Bronchial epithelial cell (primary cell): ENCODE measurements at regions not wholly inside any gene's neighbourhood (a gene's known extent, or its start where the extent isn't known, plus 50 kb on each side); places are given as distances from the start of the nearest gene placed in this dataset.
A peak's percentile ranks its signal among the peaks of the same experiment; 100 is the strongest.

ENCODE experiments used
- DNase-seq: peaks from one replicate; pipeline ENCODE4 v3.0.0-alpha.2; 2010; ENCODE audit warnings: low read depth
- FAIRE-seq: peaks from 2 replicates; lab custom pipeline; 2011; peaks lifted over from hg19 to GRCh38; lab: Jason Lieb, UNC
- H3K27me3 ChIP-seq: 2 replicates; pipeline ENCODE4 v1.5.1; 2011; ENCODE audit warnings: low read length; ENCODE audit not compliant: control insufficient read depth, insufficient read depth
- H3K36me3 ChIP-seq: 2 replicates; pipeline ENCODE4 v1.5.1; 2011; ENCODE audit warnings: low read length; ENCODE audit not compliant: control insufficient read depth, insufficient read depth
- H3K4me3 ChIP-seq: 2 replicates; pipeline ENCODE4 v1.5.1; 2011; ENCODE audit warnings: mild to moderate bottlenecking, low read depth, low read length, control low read depth
- TF ChIP-seq, protein P1 (sequence below): IDR thresholded peaks from 2 replicates; pipeline ENCODE4 v1.5.1; 2011; ENCODE audit warnings: mild to moderate bottlenecking, moderate library complexity, low read length, control low read depth, inconsistent platforms; ENCODE audit not compliant: insufficient read depth, severe bottlenecking

DNA sequence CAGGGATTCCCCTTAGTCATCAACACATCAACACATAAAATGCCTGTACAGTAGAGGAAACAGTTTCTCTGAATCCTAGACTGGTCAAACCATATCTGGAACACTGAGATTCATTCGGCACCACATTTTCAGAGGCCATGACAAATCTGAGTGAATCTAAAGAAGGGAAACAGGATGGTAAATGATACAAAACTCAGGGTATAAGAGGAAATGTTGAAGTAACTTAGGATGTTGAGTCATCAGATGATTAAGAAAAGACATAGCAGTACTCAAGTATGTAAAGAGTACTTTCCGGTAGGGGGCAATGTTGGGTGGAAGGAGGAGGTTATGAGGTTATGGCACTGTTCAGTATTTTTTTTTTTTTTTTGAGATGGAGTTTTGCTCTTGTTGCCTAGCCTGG lies 358.5 kb upstream of the PMFBP1 start:
- no peaks in the 10 kb centered on the region for H3K36me3 ChIP-seq
- TF ChIP-seq, protein P1, sequence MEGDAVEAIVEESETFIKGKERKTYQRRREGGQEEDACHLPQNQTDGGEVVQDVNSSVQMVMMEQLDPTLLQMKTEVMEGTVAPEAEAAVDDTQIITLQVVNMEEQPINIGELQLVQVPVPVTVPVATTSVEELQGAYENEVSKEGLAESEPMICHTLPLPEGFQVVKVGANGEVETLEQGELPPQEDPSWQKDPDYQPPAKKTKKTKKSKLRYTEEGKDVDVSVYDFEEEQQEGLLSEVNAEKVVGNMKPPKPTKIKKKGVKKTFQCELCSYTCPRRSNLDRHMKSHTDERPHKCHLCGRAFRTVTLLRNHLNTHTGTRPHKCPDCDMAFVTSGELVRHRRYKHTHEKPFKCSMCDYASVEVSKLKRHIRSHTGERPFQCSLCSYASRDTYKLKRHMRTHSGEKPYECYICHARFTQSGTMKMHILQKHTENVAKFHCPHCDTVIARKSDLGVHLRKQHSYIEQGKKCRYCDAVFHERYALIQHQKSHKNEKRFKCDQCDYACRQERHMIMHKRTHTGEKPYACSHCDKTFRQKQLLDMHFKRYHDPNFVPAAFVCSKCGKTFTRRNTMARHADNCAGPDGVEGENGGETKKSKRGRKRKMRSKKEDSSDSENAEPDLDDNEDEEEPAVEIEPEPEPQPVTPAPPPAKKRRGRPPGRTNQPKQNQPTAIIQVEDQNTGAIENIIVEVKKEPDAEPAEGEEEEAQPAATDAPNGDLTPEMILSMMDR = peak; percentile 35
- H3K27me3 ChIP-seq = no peaks in the 10 kb centered on the region
- DNase-seq = peak; percentile 85
- no peak overlapping the region for H3K4me3 ChIP-seq
- no peak for FAIRE-seq

DNA sequence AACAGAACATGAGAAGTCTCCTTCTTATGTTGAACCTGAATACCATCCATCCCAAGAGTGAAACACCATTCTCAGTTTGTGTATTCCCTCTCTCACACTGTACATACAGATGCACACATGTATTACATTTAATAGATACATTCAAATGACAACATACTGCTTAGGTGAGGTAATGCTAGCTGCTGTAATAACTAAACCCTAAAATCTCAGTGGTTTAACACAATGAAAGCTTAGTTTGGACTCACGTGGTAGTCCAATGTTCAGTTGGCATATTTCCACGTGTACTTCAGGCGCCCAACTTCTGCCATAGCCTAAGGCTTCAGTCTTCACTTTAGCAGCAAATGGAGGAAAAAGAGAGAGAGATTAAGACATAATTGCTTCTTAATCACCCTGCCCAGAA lies 351.1 kb upstream of the PMFBP1 start:
- Histone ChIP-seq H3K36me3 (no peaks in the 10 kb centered on the region), H3K4me3 (no peak overlapping the region), H3K27me3 (no peaks in the 10 kb centered on the region)
- FAIRE-seq (no peak), DNase-seq (no peak)
- TF ChIP-seq, protein P1 = no peak

DNA sequence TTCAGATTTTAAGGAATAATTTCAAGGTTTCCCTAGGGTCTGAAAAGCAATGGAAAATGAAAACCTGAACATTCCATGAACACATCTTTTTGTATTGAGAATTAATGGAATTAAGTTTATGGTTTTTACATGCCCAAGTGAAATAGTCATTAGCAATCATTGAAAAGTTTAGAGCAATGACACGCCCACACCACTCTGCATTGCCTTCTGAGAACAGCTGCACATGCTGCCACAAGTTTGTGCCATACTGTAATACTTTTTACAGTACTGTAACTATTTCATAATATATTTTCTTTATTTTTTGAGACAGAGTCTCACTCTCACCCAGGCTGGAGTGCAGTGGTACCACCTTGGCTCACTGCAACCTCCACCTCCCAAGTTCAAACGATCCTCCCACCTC lies 345.2 kb upstream of the PMFBP1 start:
- no peak for FAIRE-seq

DNA sequence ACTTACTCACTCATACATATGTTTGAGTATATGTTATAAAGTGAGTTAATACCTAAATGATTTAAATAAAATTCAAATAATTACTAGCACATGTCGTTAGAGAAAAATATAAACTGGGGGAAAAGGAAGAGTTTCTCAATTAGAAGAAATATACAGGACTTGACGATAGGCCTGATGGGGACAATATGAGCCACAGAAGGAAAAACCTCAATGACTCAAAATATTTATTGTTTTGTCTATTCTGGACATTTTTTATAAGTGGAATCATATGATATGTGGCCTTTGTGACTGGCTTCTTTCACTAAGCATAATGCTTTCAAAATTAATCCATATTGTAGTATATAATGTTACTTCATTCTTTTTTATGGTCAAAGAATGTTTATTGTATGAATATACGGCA lies 339.2 kb upstream of the PMFBP1 start:
- Histone ChIP-seq H3K27me3 (no peaks in the 10 kb centered on the region), H3K36me3 (no peaks in the 10 kb centered on the region), H3K4me3 (no peak overlapping the region)
- FAIRE-seq (no peak), DNase-seq (no peak)
- TF ChIP-seq, protein P1 = no peak

More for the DNA sequence above, 345.2 kb upstream of the PMFBP1 start:
- Histone ChIP-seq H3K4me3 (no peak overlapping the region), H3K27me3 (no peaks in the 10 kb centered on the region), H3K36me3 (no peaks in the 10 kb centered on the region)
- DNase-seq = peak; percentile 69
- TF ChIP-seq, protein P1 = no peak

DNA sequence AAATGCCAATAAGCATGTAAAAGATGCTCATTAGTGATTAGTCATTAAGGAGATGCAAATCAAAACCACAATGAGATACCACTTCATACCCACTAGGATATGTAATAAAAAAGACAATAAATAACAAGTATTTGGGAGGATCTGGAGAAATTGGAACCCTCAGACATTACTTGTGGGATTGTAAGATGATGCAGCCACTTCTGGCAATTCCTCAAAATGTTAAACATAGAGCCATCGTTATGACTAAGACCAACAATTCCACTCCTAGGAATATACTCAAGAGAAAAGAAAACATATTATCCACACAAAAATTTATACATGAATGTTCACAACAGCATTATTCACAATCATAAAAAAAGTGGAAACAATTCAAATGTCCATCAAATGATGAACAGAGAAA lies 336.2 kb upstream of the PMFBP1 start:
- FAIRE-seq = no peak
- Histone ChIP-seq H3K36me3 (no peaks in the 10 kb centered on the region), H3K4me3 (no peak overlapping the region), H3K27me3 (no peaks in the 10 kb centered on the region)
- TF ChIP-seq, protein P1 = no peak
- DNase-seq = no peak

DNA sequence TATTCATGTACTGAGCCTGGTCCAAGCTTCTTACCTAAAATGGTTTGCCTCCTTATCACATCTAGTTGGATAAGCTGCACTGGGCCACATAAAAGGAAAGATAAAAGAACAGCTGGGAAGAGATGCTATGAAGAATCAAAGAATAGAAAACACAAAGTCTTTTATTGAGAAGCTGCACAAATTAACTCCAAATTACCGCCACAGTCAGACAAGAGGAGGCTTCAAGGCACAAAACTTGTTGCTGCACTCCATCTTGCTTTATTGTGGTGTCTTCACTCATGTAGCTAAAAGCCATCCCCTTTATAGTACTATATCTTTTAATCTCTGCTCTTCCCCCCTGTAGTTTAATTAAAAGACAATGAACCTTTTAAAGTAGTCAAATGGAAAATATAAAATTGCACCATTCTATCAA lies 330.6 kb upstream of the PMFBP1 start:
- no peak for FAIRE-seq

More for the DNA sequence above, 330.6 kb upstream of the PMFBP1 start:
- Histone ChIP-seq H3K4me3 (no peak overlapping the region), H3K36me3 (no peaks in the 10 kb centered on the region), H3K27me3 (no peaks in the 10 kb centered on the region)
- no peak for DNase-seq
- TF ChIP-seq, protein P1 = no peak
